DOHH2 (cell line): ENCODE measurements at regions not wholly inside any gene's neighbourhood (a gene's known extent, or its start where the extent isn't known, plus 50 kb on each side); places are given as distances from the start of the nearest gene placed in this dataset.
"Not testable (repeated sequence)": the region's sequence is repeated elsewhere in the genome, so short reads cannot be mapped to it uniquely, and the experiment has no call there.

Experiments
- H3F3A ChIP-seq: fragments of 200-600 bp; sonication (generic), shearing (Covaris generic); 2 replicates; pipeline ENCODE4 v1.6.0; 2016; ENCODE audit warnings: antibody characterized with exemption, mild to moderate bottlenecking; ENCODE audit not compliant: control insufficient read depth, insufficient read depth
- H3K27ac ChIP-seq: fragments of 200-600 bp; sonication (generic); 2 replicates; pipeline ENCODE4 v1.5.1; 2014; ENCODE audit warnings: low read depth, mild to moderate bottlenecking, low read length, moderate library complexity
- H3K27me3 ChIP-seq: fragments of 200-600 bp; sonication (generic); 2 replicates; pipeline ENCODE4 v1.6.1; 2014; ENCODE audit warnings: mild to moderate bottlenecking, low read length, mixed read lengths; ENCODE audit not compliant: control insufficient read depth
- H3K36me3 ChIP-seq: fragments of 200-600 bp; sonication (generic); 2 replicates; pipeline ENCODE4 v1.6.1; 2014; ENCODE audit warnings: mild to moderate bottlenecking, low read length, moderate library complexity, mixed read lengths; ENCODE audit not compliant: control insufficient read depth
- H3K4me1 ChIP-seq: fragments of 200-600 bp; sonication (generic); 2 replicates; pipeline ENCODE4 v1.6.1; 2014; ENCODE audit warnings: mild to moderate bottlenecking, low read length, mixed read lengths; ENCODE audit not compliant: control insufficient read depth
- H3K4me2 ChIP-seq: fragments of 200-600 bp; sonication (generic); 2 replicates; pipeline ENCODE4 v1.6.0; 2014; ENCODE audit warnings: mild to moderate bottlenecking, low read length, moderate library complexity
- H3K4me3 ChIP-seq: fragments of 200-600 bp; sonication (generic); 2 replicates; pipeline ENCODE4 v1.5.1; 2014; ENCODE audit warnings: mild to moderate bottlenecking, low read length, mixed read lengths
- H3K79me2 ChIP-seq: fragments of 200-600 bp; sonication (generic); 2 replicates; pipeline ENCODE4 v1.6.1; 2014; ENCODE audit warnings: mild to moderate bottlenecking, low read length, mixed read lengths; ENCODE audit not compliant: control insufficient read depth
- H3K9me2 ChIP-seq: fragments of 200-600 bp; sonication (generic); replicated peaks from 2 replicates; pipeline ENCODE4 v1.6.1; 2014; ENCODE audit warnings: mild to moderate bottlenecking, low read length, mixed read lengths; ENCODE audit not compliant: control insufficient read depth
- H3K9me3 ChIP-seq: fragments of 200-600 bp; sonication (generic); 2 replicates; pipeline ENCODE4 v1.6.1; 2014; ENCODE audit warnings: antibody characterized with exemption, low read length, mixed read lengths; ENCODE audit not compliant: control insufficient read depth, insufficient read depth
- H4K20me1 ChIP-seq: fragments of 200-600 bp; sonication (generic); 2 replicates; pipeline ENCODE4 v1.6.0; 2014; ENCODE audit warnings: low read depth, mild to moderate bottlenecking, antibody characterized with exemption, low read length, moderate library complexity; ENCODE audit not compliant: control insufficient read depth, insufficient read depth
- EZH2phosphoT487 ChIP-seq: fragments of 200-600 bp; sonication (generic); IDR thresholded peaks from 2 replicates; pipeline ENCODE4 v1.6.1; 2017; ENCODE audit warnings: borderline replicate concordance, mild to moderate bottlenecking, antibody characterized with exemption, low read length, moderate library complexity, mixed read lengths
- TF ChIP-seq, protein P1 (sequence below): fragments of 200-600 bp; sonication (generic); IDR thresholded peaks from one replicate; pipeline ENCODE4 v1.5.1; 2014; ENCODE audit warnings: antibody characterized with exemption, mild to moderate bottlenecking, low read depth, low read length; ENCODE audit not compliant: poor library complexity, severe bottlenecking

DNA sequence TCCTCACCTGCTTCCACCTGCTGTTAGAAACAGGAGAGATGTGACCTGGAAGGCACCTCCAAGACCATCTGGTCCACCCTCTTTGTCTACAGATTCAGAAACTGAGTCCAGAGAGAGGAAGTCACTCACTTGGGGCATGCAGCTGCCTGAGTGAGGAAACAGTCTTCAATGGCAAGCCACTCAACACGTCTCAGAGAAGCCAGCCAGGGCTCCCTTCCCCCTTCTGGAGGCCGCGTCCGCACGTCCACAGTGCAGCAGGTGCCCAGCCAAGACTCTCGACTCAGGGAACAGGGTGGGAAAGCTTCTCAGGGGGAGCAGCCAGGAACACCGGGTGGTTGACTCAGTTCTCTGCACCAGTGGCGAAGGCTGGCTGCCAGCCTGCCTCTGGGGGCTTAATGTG lies 201.7 kb downstream of the BCL11A start:
- Histone ChIP-seq H3K4me3 (peak overlapping the region; percentile 69), H3K79me2 (0 out of 2 replicates have a peak, but pooled peaks cover 3% of the 10 kb centered on the region), H3K9me2 (no peaks in the 10 kb centered on the region), H3K9me3 (no peaks in the 10 kb centered on the region), H3K27me3 (no peaks in the 10 kb centered on the region), H3K4me1 (peaks cover 100% of the 10 kb centered on the region), H3K27ac (peak overlapping the region; percentile 99), H3K36me3 (peaks cover 24% of the 10 kb centered on the region), H4K20me1 (no peaks in the 10 kb centered on the region), H3F3A (peaks cover 67% of the 10 kb centered on the region), H3K4me2 (peak overlapping the region; percentile 92)
- no peak for TF ChIP-seq EZH2phosphoT487
- TF ChIP-seq, protein P1, sequence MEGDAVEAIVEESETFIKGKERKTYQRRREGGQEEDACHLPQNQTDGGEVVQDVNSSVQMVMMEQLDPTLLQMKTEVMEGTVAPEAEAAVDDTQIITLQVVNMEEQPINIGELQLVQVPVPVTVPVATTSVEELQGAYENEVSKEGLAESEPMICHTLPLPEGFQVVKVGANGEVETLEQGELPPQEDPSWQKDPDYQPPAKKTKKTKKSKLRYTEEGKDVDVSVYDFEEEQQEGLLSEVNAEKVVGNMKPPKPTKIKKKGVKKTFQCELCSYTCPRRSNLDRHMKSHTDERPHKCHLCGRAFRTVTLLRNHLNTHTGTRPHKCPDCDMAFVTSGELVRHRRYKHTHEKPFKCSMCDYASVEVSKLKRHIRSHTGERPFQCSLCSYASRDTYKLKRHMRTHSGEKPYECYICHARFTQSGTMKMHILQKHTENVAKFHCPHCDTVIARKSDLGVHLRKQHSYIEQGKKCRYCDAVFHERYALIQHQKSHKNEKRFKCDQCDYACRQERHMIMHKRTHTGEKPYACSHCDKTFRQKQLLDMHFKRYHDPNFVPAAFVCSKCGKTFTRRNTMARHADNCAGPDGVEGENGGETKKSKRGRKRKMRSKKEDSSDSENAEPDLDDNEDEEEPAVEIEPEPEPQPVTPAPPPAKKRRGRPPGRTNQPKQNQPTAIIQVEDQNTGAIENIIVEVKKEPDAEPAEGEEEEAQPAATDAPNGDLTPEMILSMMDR, result no peak

DNA sequence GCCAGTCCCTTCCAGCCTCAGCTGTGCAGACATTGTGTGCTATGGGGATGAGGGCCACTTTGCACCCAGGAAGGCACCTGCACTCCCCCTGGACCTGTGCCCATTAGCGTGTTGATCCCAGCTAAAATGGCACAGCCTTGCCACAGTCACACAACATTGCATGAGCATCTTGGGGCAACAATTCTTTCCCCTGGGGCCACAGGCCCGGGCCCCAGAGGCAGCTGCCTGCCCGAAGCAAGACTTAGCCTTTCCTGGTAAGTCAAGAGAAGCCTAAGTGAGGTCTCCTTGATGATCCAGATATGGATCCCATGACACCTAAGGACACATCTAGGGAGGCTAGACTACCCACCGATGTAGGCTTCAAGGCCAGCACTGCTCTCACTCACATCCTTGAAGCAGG lies 202.1 kb downstream of the BCL11A start:
- 0 out of 2 replicates have a peak, but pooled peaks cover 3% of the 10 kb centered on the region for H3K79me2 ChIP-seq
- peaks cover 67% of the 10 kb centered on the region for H3F3A ChIP-seq
- peak overlapping the region; percentile 92 for H3K4me2 ChIP-seq
- peak overlapping the region; percentile 99 for H3K27ac ChIP-seq
- no peaks in the 10 kb centered on the region for H3K9me2 ChIP-seq
- TF ChIP-seq, protein P1, result no peak
- no peak for TF ChIP-seq EZH2phosphoT487
- no peaks in the 10 kb centered on the region for H3K27me3 ChIP-seq
- no peaks in the 10 kb centered on the region for H4K20me1 ChIP-seq
- H3K4me1 ChIP-seq, result peaks cover 100% of the 10 kb centered on the region
- H3K36me3 ChIP-seq, result peaks cover 27% of the 10 kb centered on the region
- no peaks in the 10 kb centered on the region for H3K9me3 ChIP-seq
- peak overlapping the region; percentile 69 for H3K4me3 ChIP-seq

DNA sequence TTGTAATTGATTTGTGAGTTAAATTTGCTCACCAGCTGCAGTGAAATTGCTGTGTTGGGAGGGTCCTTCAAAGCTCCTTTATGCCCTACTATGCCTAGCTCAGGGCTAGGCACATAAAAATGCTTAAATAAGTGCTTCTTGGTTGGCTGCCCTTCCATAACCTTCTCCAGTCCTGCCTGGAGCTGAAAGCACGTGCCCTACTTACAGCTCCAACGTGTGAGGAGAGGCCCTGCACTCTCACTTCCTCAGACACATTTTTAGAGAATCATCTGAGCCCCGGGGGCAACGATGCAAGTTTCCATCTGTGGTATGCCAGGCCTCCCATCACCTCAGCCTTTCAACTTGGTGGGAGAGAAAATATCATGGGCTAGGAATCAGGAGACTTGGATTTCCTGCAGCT lies 202.7 kb downstream of the BCL11A start:
- H4K20me1 ChIP-seq, result no peaks in the 10 kb centered on the region
- H3K4me2 ChIP-seq, result peak overlapping the region; percentile 92
- H3K4me3 ChIP-seq, result peak overlapping the region; percentile 69
- H3K9me2 ChIP-seq, result no peaks in the 10 kb centered on the region
- H3K27ac ChIP-seq, result peak overlapping the region; percentile 99
- H3F3A ChIP-seq, result peaks cover 66% of the 10 kb centered on the region
- TF ChIP-seq, protein P1, result no peak
- no peak for TF ChIP-seq EZH2phosphoT487
- no peaks in the 10 kb centered on the region for H3K9me3 ChIP-seq
- no peaks in the 10 kb centered on the region for H3K27me3 ChIP-seq
- H3K79me2 ChIP-seq, result 0 out of 2 replicates have a peak, but pooled peaks cover 3% of the 10 kb centered on the region
- peaks cover 29% of the 10 kb centered on the region for H3K36me3 ChIP-seq
- peaks cover 100% of the 10 kb centered on the region for H3K4me1 ChIP-seq

DNA sequence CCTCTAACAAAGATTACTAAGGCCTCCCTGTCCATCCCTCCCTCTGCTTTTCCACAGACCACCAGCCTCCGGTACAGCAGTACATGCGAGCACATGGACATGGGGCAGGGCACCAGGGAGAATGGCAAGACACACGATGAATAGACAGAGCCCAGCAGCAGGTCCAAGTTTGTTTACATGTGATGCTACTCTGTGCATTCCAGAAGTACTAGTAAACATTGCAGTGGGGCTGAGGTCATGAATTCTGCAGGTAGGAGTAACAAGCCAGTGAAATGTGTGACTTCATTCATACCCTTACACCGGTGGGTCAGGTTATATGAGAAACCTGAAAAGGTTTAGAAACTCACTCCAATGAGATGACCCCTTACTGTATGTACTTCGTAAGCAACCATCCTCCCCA lies 205.7 kb downstream of the BCL11A start:
- Histone ChIP-seq H3F3A (peaks cover 37% of the 10 kb centered on the region), H3K79me2 (no peaks in the 10 kb centered on the region), H3K4me2 (peak overlapping the region; percentile 57), H3K36me3 (peaks cover 16% of the 10 kb centered on the region), H3K27me3 (no peaks in the 10 kb centered on the region), H3K9me2 (no peaks in the 10 kb centered on the region), H3K9me3 (no peaks in the 10 kb centered on the region), H4K20me1 (no peaks in the 10 kb centered on the region), H3K4me3 (0 out of 2 replicates have a peak overlapping the region, but pooled peaks have one; percentile 28), H3K4me1 (peaks cover 83% of the 10 kb centered on the region), H3K27ac (peak overlapping the region; percentile 66)
- TF ChIP-seq, protein P1, result no peak
- TF ChIP-seq EZH2phosphoT487, result no peak

DNA sequence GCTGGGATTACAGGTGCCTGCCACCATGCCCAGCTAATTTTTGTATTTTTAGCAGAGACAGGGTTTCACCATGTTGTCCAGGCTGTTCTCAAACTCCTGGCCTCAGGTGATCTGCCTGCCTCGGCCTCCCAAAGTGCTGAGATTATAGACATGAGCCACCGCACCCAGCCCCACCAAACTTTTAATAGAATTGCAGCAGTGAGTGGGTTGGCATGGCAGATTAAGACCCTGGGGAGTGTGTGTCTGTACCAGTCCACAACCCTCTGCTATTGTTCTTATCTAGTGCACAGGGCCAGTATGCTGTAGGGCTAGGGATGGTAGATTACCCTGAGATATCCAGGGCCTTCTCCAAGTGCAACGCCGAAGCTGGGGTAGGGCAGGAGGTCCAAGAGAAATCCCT lies 211.0 kb downstream of the BCL11A start:
- H3K36me3 ChIP-seq, result peaks cover 10% of the 10 kb centered on the region; the same call in 1 of the 2 replicates
- not testable (repeated sequence) for H3K4me3 ChIP-seq, H3K27me3 ChIP-seq, H3K9me2 ChIP-seq, H3K4me2 ChIP-seq, H3K79me2 ChIP-seq, H4K20me1 ChIP-seq, H3K9me3 ChIP-seq, H3K27ac ChIP-seq, H3F3A ChIP-seq
- peaks cover 39% of the 10 kb centered on the region for H3K4me1 ChIP-seq
